NCI-H446 treated with DMSO at 0.1 percent for 48 hours (cell line): ENCODE measurements at regions not wholly inside any gene's neighbourhood (a gene's known extent, or its start where the extent isn't known, plus 50 kb on each side); places are given as distances from the start of the nearest gene placed in this dataset.

Experiments
- DNase-seq: peaks from one replicate; lab custom pipeline; 2025; lab: John Stamatoyannopoulos, UW

DNA sequence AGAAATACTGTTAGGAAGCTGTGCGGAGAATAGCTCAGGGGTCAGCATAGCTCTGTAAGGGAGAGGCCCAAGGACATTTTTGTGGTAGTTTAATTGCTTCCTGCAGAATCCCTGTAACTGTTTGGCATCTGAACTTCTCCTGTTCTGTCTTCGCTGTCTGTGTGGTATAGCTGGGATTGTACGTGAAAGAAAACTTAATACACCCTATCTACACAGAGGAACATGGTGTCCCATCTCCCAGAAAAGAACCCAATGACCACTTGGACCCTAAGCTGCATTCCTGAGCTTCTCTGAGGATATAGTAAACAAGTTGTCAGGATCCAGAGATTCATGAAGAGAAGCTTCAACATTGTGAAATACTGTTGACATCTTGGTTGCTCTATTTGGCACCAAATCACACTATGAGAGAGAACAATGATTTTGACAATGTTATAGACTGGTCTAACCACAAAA, 81.3 kb downstream of the CDC42EP3 start:
- no peak for DNase-seq
